ENCODE measurements at regions not wholly inside any gene's neighbourhood (a gene's known extent, or its start where the extent isn't known, plus 50 kb on each side); places are given as distances from the start of the nearest gene placed in this dataset.

DNA sequence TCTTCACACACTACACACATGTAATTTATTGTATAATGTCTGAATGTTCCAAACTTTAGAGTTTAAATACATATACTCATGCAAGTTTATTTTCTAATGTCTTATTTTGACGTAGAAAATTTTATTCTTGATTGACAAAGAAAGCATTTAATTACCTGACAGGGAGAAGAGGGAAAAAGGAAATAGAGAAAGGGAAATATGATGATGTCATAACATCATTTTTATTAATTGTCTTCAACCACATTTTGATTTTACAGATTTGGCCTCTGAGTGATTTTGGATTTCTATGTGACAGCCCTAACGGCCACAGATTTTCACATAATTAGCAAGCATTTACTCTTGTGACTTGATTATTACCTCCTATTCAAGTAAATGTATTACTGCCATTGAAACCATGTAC lies 106.1 kb upstream of the FSTL4 start:
- TF ChIP-seq CTCF (IDR thresholded peaks at IDR 0.05; ENCODE audit: low read depth, low read length, poor library complexity, severe bottlenecking) (no peak), EZH2phosphoT487 (IDR thresholded peaks at IDR 0.05; ENCODE audit: borderline replicate concordance, low read length) (no peak)
